Heart left ventricle (tissue), 16 donors: ENCODE measurements at regions not wholly inside any gene's neighbourhood (a gene's known extent, or its start where the extent isn't known, plus 50 kb on each side); places are given as distances from the start of the nearest gene placed in this dataset.

Experiments used
- ATAC-seq, 4 donors: fragments of 200-7000 bp; cut with Tn5 transposase; one replicate each; pipeline ENCODE4 v1.9.1; 2020 to 2022; ENCODE audit warnings: moderate library complexity in 4 of 4, mild to moderate bottlenecking in 3 of 4, moderate number of reproducible peaks in 1 of 4
- DNase-seq, 5 donors: peaks; one replicate each; pipeline ENCODE4 v3.0.0-alpha.2; 2020
- H3K27ac ChIP-seq, 12 donors: fragments of 200-600 bp; sonication (generic) in 4 of 12; one replicate each; pipeline versions ENCODE4 v1.5.0 to v1.8.0; 2016 to 2022; ENCODE audit warnings: mild to moderate bottlenecking in 2 of 12
- H3K27me3 ChIP-seq, 9 donors: fragments of 200-600 bp; sonication (generic) in 2 of 9; one replicate each; pipeline versions ENCODE4 v1.5.1 to v1.8.0; 2016 to 2022; ENCODE audit warnings: mild to moderate bottlenecking in 3 of 9
- H3K36me3 ChIP-seq, 9 donors: fragments of 200-600 bp; sonication (generic) in 2 of 9; one replicate each; pipeline versions ENCODE4 v1.5.0 to v1.8.0; 2018 to 2022; ENCODE audit warnings: mild to moderate bottlenecking in 2 of 9
- H3K4me1 ChIP-seq, 12 donors: fragments of 200-600 bp; sonication (generic) in 4 of 12; one replicate each; pipeline versions ENCODE4 v1.5.0 to v1.8.0; 2016 to 2022; ENCODE audit warnings: mild to moderate bottlenecking in 3 of 12
- H3K4me3 ChIP-seq, 12 donors: fragments of 200-600 bp; sonication (generic) in 4 of 12; one replicate each; pipeline versions ENCODE4 v1.5.0 to v1.8.0; 2017 to 2022; ENCODE audit warnings: mild to moderate bottlenecking in 9 of 12, moderate library complexity in 4 of 12
- H3K9me3 ChIP-seq, 12 donors: fragments of 200-600 bp; sonication (generic) in 4 of 12; one replicate each; pipeline versions ENCODE4 v1.5.0 to v1.8.0; 2016 to 2022; ENCODE audit warnings: mild to moderate bottlenecking in 1 of 12
- CTCF ChIP-seq, 12 donors: fragments of 200-600 bp; sonication (generic) in 4 of 12; IDR thresholded peaks; one replicate each; pipeline versions ENCODE4 v1.5.0 to v1.8.0; 2018 to 2022; ENCODE audit warnings: antibody characterized with exemption in 12 of 12, mild to moderate bottlenecking in 5 of 12
- POLR2A ChIP-seq, 2 donors: fragments of 450-650 bp; IDR thresholded peaks; one replicate each; pipeline ENCODE4 v1.6.1; 2017; ENCODE audit warnings: antibody characterized with exemption in 2 of 2, mild to moderate bottlenecking in 2 of 2, moderate library complexity in 2 of 2
- WGBS, 4 donors: extraction: QIAGEN DNeasy Blood & Tissue Kit in 2 of 4; methylation state at CpG; one replicate each; pipeline versions ENCODE4 v1.1.5 to v1.1.7; 2013 to 2018; 5-methylcytosine and 5-hydroxymethylcytosine counted together
- intact Hi-C, 10 donors: fragments of 100-400 bp; cut with DNase I; formaldehyde crosslinking; loops; one replicate each; pipeline versions ENCODE4 v1.11.1 to v1.14.2; 2022
- donor health status: ischemic (EF 13 %, LVEDD 7.1; RV severe dilation, severe dysfunction).
- donor health status: healthy with polysubstance abuse.
- donor health status: DM: no; HTN: yes; CAD: no.
- donor health status: DM: no; HTN: no; CAD: no.
- donor health status: ischemic (EF 25% LVEDD 6.9; RV normal size, moderate dysfunction).
- donor health status: ischemic (EF 25% LVEDD 5.7; RV mildly dilated, moderate dysfunction).
- donor health status: healthy.
- donor health status: DM: yes; HTN: yes; CAD: no.
- donor health status: ischemic (EF 35%, LVEDD 5.7; RV mildly dilated, moderate dysfunction).
- donor health status: nonischemic (EF 11% LVEDD 7.7; RV severe dilation, severe dysfunction).
- donor health status: DM: yes; HTN: yes; CAD: no.
- donor health status: PGD.
- donor health status: ischemic (EF 29% LVEDD 5.4; RV normal size, mild dysfunction).
- donor health status: nonischemic (EF 23%, LVEDD 6.1; RV moderate dilation, normal function).

- DNase-seq = no peak
- no peak for ATAC-seq
- Histone ChIP-seq H3K9me3 (no peaks in the 10 kb centered on the region), H3K36me3 (no peaks in the 10 kb centered on the region), H3K4me1 (peaks cover 0 to 20% (median 3%) of the 10 kb centered on the region in 12 donors), H3K27ac (no peak overlapping the region), H3K27me3 (peaks cover 0 to 15% (median 0%) of the 10 kb centered on the region in 9 donors), H3K4me3 (no peak overlapping the region)
- intact Hi-C loops = loop anchor here in 7 of 10 donors (5.0 to 10.0 kb wide), 7 partner anchors 165 to 692 kb away; partner anchors contain the start of genes HOXD8 (in 3 of the 7) and HOXD9 (in 3 of the 7)
- WGBS, 4 donors = 80 to 90% (median 81%) methylated on average over 7 of the region's 7 CpGs
- TF ChIP-seq CTCF (IDR thresholded peaks at IDR 0.05) (no peak), POLR2A (IDR thresholded peaks at IDR 0.05) (no peak)
Observed at GRCh38 chr2:176817061-176817565, 395.5 kb upstream of the HNRNPA3 start.

- WGBS, 4 donors = 58 to 85% (median 76%) methylated on average over 4 of the region's 4 CpGs
- no peak for TF ChIP-seq CTCF (IDR thresholded peaks at IDR 0.05)
- TF ChIP-seq POLR2A (IDR thresholded peaks at IDR 0.05) = no peak
- ATAC-seq = no peak
Observed at GRCh38 chr2:176818076-176818475, 394.5 kb upstream of the HNRNPA3 start.

GRCh38 chr2:176818617-176819016 lies 394.0 kb upstream of the HNRNPA3 start:
- Histone ChIP-seq H3K9me3 (no peaks in the 10 kb centered on the region), H3K4me3 (no peak overlapping the region), H3K27me3 (peaks cover 0 to 15% (median 0%) of the 10 kb centered on the region in 9 donors), H3K27ac (no peak overlapping the region), H3K36me3 (no peaks in the 10 kb centered on the region), H3K4me1 (peaks cover 0 to 11% (median 2%) of the 10 kb centered on the region in 12 donors)
- no peak for TF ChIP-seq POLR2A (IDR thresholded peaks at IDR 0.05)
- TF ChIP-seq CTCF (IDR thresholded peaks at IDR 0.05) = no peak
- ATAC-seq (no peak), DNase-seq (no peak)
- intact Hi-C loops = loop anchor here in 7 of 10 donors (5.0 to 10.0 kb wide), 7 partner anchors 166 to 694 kb away; partner anchors contain the start of genes HOXD8 (in 3 of the 7) and HOXD9 (in 3 of the 7)
- 47 to 59% (median 53%) methylated on average over 7 of the region's 7 CpGs for WGBS, 4 donors

More at GRCh38 chr2:176818076-176818475, 394.5 kb upstream of the HNRNPA3 start:
- Histone ChIP-seq H3K27me3 (peaks cover 0 to 15% (median 0%) of the 10 kb centered on the region in 9 donors), H3K27ac (no peak overlapping the region), H3K36me3 (no peaks in the 10 kb centered on the region), H3K9me3 (no peaks in the 10 kb centered on the region), H3K4me1 (peaks cover 0 to 16% (median 2%) of the 10 kb centered on the region in 12 donors), H3K4me3 (no peak overlapping the region)
- DNase-seq = no peak
- intact Hi-C loops = loop anchor here in 7 of 10 donors (5.0 to 10.0 kb wide), 7 partner anchors 166 to 693 kb away; partner anchors contain the start of genes HOXD8 (in 3 of the 7) and HOXD9 (in 3 of the 7)

- 91 to 96% (median 93%) methylated on average over 4 of the region's 4 CpGs for WGBS, 4 donors
- intact Hi-C loops = loop anchor here in 7 of 10 donors (5.0 to 10.0 kb wide), 7 partner anchors 167 to 695 kb away; partner anchors contain the start of genes HOXD8 (in 3 of the 7) and HOXD9 (in 3 of the 7)
Observed at GRCh38 chr2:176819306-176819705, 393.3 kb upstream of the HNRNPA3 start.

More at GRCh38 chr2:176819306-176819705, 393.3 kb upstream of the HNRNPA3 start:
- H3K27ac ChIP-seq = no peak overlapping the region
- peaks cover 0 to 5% (median 2%) of the 10 kb centered on the region in 12 donors for H3K4me1 ChIP-seq
- no peak for TF ChIP-seq POLR2A (IDR thresholded peaks at IDR 0.05)
- no peak for TF ChIP-seq CTCF (IDR thresholded peaks at IDR 0.05)
- ATAC-seq (no peak), DNase-seq (no peak)
- H3K27me3 ChIP-seq = peaks cover 0 to 19% (median 3%) of the 10 kb centered on the region in 9 donors
- no peak overlapping the region for H3K4me3 ChIP-seq
- no peaks in the 10 kb centered on the region for H3K36me3 ChIP-seq
- H3K9me3 ChIP-seq = no peaks in the 10 kb centered on the region
